ENCODE measurements at regions not wholly inside any gene's neighbourhood (a gene's known extent, or its start where the extent isn't known, plus 50 kb on each side); places are given as distances from the start of the nearest gene placed in this dataset.

GRCh38 chr2:215782295-215782694 is 231.1 kb downstream of the MREG start (continued):
- no peak for TF ChIP-seq ZHX1 (conservative IDR thresholded peaks at IDR 0.05; ENCODE audit: low read length)
- no peak for TF ChIP-seq DPF2 (IDR thresholded peaks at IDR 0.05)
- no peak for TF ChIP-seq ZEB2 (IDR thresholded peaks at IDR 0.05)

- no peak for ATAC-seq
- TF ChIP-seq RBFOX2 (IDR thresholded peaks at IDR 0.05; ENCODE audit: low read depth, low read length) (no peak), TCFL5 (CRISPR knock-in tag; conservative IDR thresholded peaks at IDR 0.05) (no peak), FOXM1 (IDR thresholded peaks at IDR 0.05; ENCODE audit: low read depth) (no peak), FOXM1 (CRISPR knock-in tag; IDR thresholded peaks at IDR 0.05; ENCODE audit: low read depth) (no peak), DMBX1 (CRISPR knock-in tag; IDR thresholded peaks at IDR 0.05; ENCODE audit: borderline replicate concordance) (no peak), ZNF512 (tag; IDR thresholded peaks at IDR 0.05) (no peak), TEAD1 (CRISPR knock-in tag; IDR thresholded peaks at IDR 0.05) (no peak), MAFF (IDR thresholded peaks at IDR 0.05; ENCODE audit: low read length) (no peak), HDAC8 (tag; IDR thresholded peaks at IDR 0.05) (no peak), CHCHD3 (CRISPR knock-in tag; IDR thresholded peaks at IDR 0.05) (no peak), E4F1 (CRISPR knock-in tag; IDR thresholded peaks at IDR 0.05; ENCODE audit: borderline replicate concordance) (no peak)
Measured at GRCh38 chr2:215780907-215781685, 232.3 kb downstream of the MREG start.

More at GRCh38 chr2:215780907-215781685, 232.3 kb downstream of the MREG start:
- Histone ChIP-seq H3K4me2 (ENCODE audit: insufficient read depth, low read length) (no peak overlapping the region), H2AFZ (ENCODE audit: low read depth, low read length) (peak overlapping the region; percentile 17; the same call in 1 of the 2 replicates), H3K27ac (ENCODE audit: extremely low read depth, low read depth, low read length) (no peak overlapping the region), H3K4me1 (replicated peaks in 1 of 2; ENCODE audit: control insufficient read depth in 2 of 2, insufficient read depth in 2 of 2, low read length in 2 of 2) (peaks cover 0 to 9% of the 10 kb centered on the region in 2 experiments; a peak in 3 of 5 replicates), H3K4me3 (no peak overlapping the region), H3K9me1 (ENCODE audit: control insufficient read depth, insufficient read depth, low read length) (no peaks in the 10 kb centered on the region), H4K20me1 (replicated peaks; ENCODE audit: control insufficient read depth, insufficient read depth, low read length) (no peaks in the 10 kb centered on the region), H3K9ac (ENCODE audit: insufficient read depth in 1 of 2, low read depth in 2 of 2, low read length in 2 of 2) (no peak overlapping the region), H3K36me3 (ENCODE audit: control insufficient read depth, insufficient read depth, low read length) (no peaks in the 10 kb centered on the region), H3K27me3 (ENCODE audit: control insufficient read depth in 2 of 2, insufficient read depth in 2 of 2, low read length in 2 of 2) (no peaks in the 10 kb centered on the region), H3K9me3 (replicated peaks; ENCODE audit: control insufficient read depth, insufficient read depth, low read depth, low read length) (no peaks in the 10 kb centered on the region), H3K79me2 (ENCODE audit: control insufficient read depth, insufficient read depth, low read length) (no peaks in the 10 kb centered on the region)
- CTCF ChIA-PET (ENCODE audit: low intra/inter-chr PET ratio): no interaction called here
- no TSS peak for BruUV-seq (replicated peaks)
- in situ Hi-C loops (cut with MboI): no loop called here
- DNase-seq (ENCODE audit: extremely low read depth in 1 of 4, low spot score in 3 of 4): no peak
- POLR2A ChIA-PET: interaction anchor here (0.7 to 1.0 kb wide), 3 partner anchors 9 to 11 kb away, joined by 3 read pairs; no protein-coding TSS in a partner anchor
- WGBS (ENCODE audit: insufficient coverage, low coverage, missing lambda C conversion rate): 52% methylated on average over 3 of the region's 3 CpGs
- FAIRE-seq: no peak
- intact Hi-C loops (cut with micrococcal nuclease): no loop called here
